Stimulated activated CD8-positive, alpha-beta memory T cell treated with anti-CD3 and anti-CD28 coated beads, Interleukin-4, amount 100 ng/mL, for 1 hour (primary cell): ENCODE measurements at regions not wholly inside any gene's neighbourhood (a gene's known extent, or its start where the extent isn't known, plus 50 kb on each side); places are given as distances from the start of the nearest gene placed in this dataset.
"Not testable (repeated sequence)": the region's sequence is repeated elsewhere in the genome, so short reads cannot be mapped to it uniquely, and the experiment has no call there.

ENCODE experiments used
- DNase-seq, 2 donors: peaks; one replicate each; pipeline ENCODE4 v3.0.0-alpha.2; 2020; ENCODE audit warnings: low read depth in 2 of 2, low spot score in 1 of 2

GRCh38 chr16:18263046-18263445, 73.5 kb downstream of the NPIPA8 start:
- not testable (repeated sequence) for DNase-seq

- DNase-seq: not testable (repeated sequence)
Observed at GRCh38 chr16:18261848-18262247, 74.7 kb downstream of the NPIPA8 start.

- DNase-seq: not testable (repeated sequence)
Observed at GRCh38 chr16:18259496-18260176, 76.9 kb downstream of the NPIPA8 start.

GRCh38 chr16:18252943-18253342, 83.6 kb downstream of the NPIPA8 start:
- not testable (repeated sequence) for DNase-seq

GRCh38 chr16:18230505-18230904, 106.0 kb downstream of the NPIPA8 start:
- not testable (repeated sequence) for DNase-seq

- not testable (repeated sequence) for DNase-seq
Observed at GRCh38 chr16:18222054-18223009, 114.2 kb downstream of the NPIPA8 start.

- DNase-seq: not testable (repeated sequence)
Observed at GRCh38 chr16:18217741-18218140, 118.8 kb downstream of the NPIPA8 start.

- DNase-seq: not testable (repeated sequence)
Observed at GRCh38 chr16:18216814-18217213, 119.7 kb downstream of the NPIPA8 start.

GRCh38 chr16:18213810-18214209, 122.7 kb downstream of the NPIPA8 start:
- not testable (repeated sequence) for DNase-seq

- DNase-seq: not testable (repeated sequence)
Observed at GRCh38 chr16:18211505-18211904, 125.0 kb downstream of the NPIPA8 start.

- DNase-seq: not testable (repeated sequence)
Observed at GRCh38 chr16:18204786-18205185, 131.8 kb downstream of the NPIPA8 start.

GRCh38 chr16:18204309-18204708, 132.2 kb downstream of the NPIPA8 start:
- DNase-seq: not testable (repeated sequence)

GRCh38 chr16:18201511-18201910, 135.0 kb downstream of the NPIPA8 start:
- DNase-seq: not testable (repeated sequence)

- DNase-seq: not testable (repeated sequence)
Observed at GRCh38 chr16:18192389-18192788, 144.1 kb downstream of the NPIPA8 start.

GRCh38 chr16:18190179-18190578, 146.4 kb downstream of the NPIPA8 start:
- not testable (repeated sequence) for DNase-seq

GRCh38 chr16:18184755-18185154, 151.8 kb downstream of the NPIPA8 start:
- not testable (repeated sequence) for DNase-seq

- DNase-seq: not testable (repeated sequence)
Observed at GRCh38 chr16:18181028-18181427, 155.5 kb downstream of the NPIPA8 start.

- not testable (repeated sequence) for DNase-seq
Observed at GRCh38 chr16:18173945-18174497, 162.5 kb downstream of the NPIPA8 start.

- DNase-seq: not testable (repeated sequence)
Observed at GRCh38 chr16:18162293-18162692, 174.2 kb downstream of the NPIPA8 start.

- not testable (repeated sequence) for DNase-seq
Observed at GRCh38 chr16:18161224-18161623, 175.3 kb downstream of the NPIPA8 start.

GRCh38 chr16:18159185-18159584, 177.4 kb downstream of the NPIPA8 start:
- DNase-seq: not testable (repeated sequence)
